ENCODE measurements at regions not wholly inside any gene's neighbourhood (a gene's known extent, or its start where the extent isn't known, plus 50 kb on each side); places are given as distances from the start of the nearest gene placed in this dataset.

DNA sequence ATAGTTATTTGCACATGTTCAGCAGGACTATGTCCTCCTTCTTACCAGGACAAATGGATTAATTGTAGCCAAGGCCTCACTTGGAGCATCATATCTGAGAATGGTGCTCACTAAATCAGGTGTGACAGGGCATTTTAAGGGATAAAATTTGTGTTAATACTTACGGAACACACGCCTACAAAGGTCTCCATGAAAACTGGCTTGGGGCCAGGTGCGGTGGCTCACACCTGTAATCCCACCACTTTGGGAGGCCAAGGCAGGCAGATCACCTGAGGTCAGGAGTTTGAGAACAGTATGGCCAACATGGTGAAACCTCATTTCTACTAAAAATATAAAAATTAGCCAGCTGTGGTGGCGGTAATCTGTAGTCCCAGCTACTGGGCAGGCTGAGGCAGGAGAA lies 75.1 kb upstream of the CAPZB start:
- H3K27me3 ChIP-seq (ENCODE audit: control insufficient read depth, low read length) = no peaks in the 10 kb centered on the region
- H3K4me2 ChIP-seq (ENCODE audit: low read length) = no peak overlapping the region
- no peaks in the 10 kb centered on the region for H3F3A ChIP-seq (ENCODE audit: control insufficient read depth, insufficient read depth)
- no peak overlapping the region for H3K27ac ChIP-seq (ENCODE audit: low read depth, low read length)
- H3K4me1 ChIP-seq (ENCODE audit: control insufficient read depth, low read length) = no peaks in the 10 kb centered on the region
- no peaks in the 10 kb centered on the region for H3K9me3 ChIP-seq (ENCODE audit: control insufficient read depth, insufficient read depth, low read length)
- H4K20me1 ChIP-seq (ENCODE audit: control insufficient read depth, insufficient read depth, low read depth, low read length) = no peaks in the 10 kb centered on the region
- no peaks in the 10 kb centered on the region for H3K36me3 ChIP-seq (ENCODE audit: control insufficient read depth, low read length)
- TF ChIP-seq, protein P1, sequence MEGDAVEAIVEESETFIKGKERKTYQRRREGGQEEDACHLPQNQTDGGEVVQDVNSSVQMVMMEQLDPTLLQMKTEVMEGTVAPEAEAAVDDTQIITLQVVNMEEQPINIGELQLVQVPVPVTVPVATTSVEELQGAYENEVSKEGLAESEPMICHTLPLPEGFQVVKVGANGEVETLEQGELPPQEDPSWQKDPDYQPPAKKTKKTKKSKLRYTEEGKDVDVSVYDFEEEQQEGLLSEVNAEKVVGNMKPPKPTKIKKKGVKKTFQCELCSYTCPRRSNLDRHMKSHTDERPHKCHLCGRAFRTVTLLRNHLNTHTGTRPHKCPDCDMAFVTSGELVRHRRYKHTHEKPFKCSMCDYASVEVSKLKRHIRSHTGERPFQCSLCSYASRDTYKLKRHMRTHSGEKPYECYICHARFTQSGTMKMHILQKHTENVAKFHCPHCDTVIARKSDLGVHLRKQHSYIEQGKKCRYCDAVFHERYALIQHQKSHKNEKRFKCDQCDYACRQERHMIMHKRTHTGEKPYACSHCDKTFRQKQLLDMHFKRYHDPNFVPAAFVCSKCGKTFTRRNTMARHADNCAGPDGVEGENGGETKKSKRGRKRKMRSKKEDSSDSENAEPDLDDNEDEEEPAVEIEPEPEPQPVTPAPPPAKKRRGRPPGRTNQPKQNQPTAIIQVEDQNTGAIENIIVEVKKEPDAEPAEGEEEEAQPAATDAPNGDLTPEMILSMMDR (IDR thresholded peaks at IDR 0.05; ENCODE audit: low read depth, low read length, poor library complexity, severe bottlenecking) = no peak
- no peak for TF ChIP-seq EZH2phosphoT487 (IDR thresholded peaks at IDR 0.05; ENCODE audit: borderline replicate concordance, low read length)
- no peaks in the 10 kb centered on the region for H3K79me2 ChIP-seq (ENCODE audit: control insufficient read depth, low read length)
- no peaks in the 10 kb centered on the region for H3K9me2 ChIP-seq (replicated peaks; ENCODE audit: control insufficient read depth, low read length)
- H3K4me3 ChIP-seq (ENCODE audit: low read length) = no peak overlapping the region

DNA sequence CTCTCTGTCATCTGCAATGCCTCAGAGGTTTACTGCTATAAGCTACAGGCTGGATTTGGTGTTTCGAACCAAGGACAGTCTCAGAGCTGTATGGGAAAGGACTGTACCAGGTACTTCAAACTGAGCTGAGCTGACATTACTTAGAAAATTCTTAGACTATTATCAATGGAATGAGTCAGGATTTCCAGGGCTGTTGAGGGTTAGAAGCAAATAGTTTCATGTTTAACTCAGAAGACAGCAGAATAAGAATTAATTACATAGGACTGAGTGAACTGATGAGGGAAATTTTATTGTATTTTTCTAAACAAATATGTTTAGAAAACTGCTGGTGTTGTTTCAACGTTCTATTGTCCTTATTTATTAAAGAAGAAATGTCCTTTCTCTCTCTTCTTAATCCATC lies 74.3 kb upstream of the CAPZB start:
- H3K4me3 ChIP-seq (ENCODE audit: low read length) = no peak overlapping the region
- H3K27me3 ChIP-seq (ENCODE audit: control insufficient read depth, low read length) = no peaks in the 10 kb centered on the region
- H3K9me2 ChIP-seq (replicated peaks; ENCODE audit: control insufficient read depth, low read length) = no peaks in the 10 kb centered on the region
- H3K4me1 ChIP-seq (ENCODE audit: control insufficient read depth, low read length) = no peaks in the 10 kb centered on the region
- H4K20me1 ChIP-seq (ENCODE audit: control insufficient read depth, insufficient read depth, low read depth, low read length) = no peaks in the 10 kb centered on the region
- no peaks in the 10 kb centered on the region for H3K79me2 ChIP-seq (ENCODE audit: control insufficient read depth, low read length)
- no peaks in the 10 kb centered on the region for H3K36me3 ChIP-seq (ENCODE audit: control insufficient read depth, low read length)
- no peaks in the 10 kb centered on the region for H3K9me3 ChIP-seq (ENCODE audit: control insufficient read depth, insufficient read depth, low read length)
- H3K27ac ChIP-seq (ENCODE audit: low read depth, low read length) = no peak overlapping the region
- H3F3A ChIP-seq (ENCODE audit: control insufficient read depth, insufficient read depth) = no peaks in the 10 kb centered on the region
- H3K4me2 ChIP-seq (ENCODE audit: low read length) = no peak overlapping the region
- TF ChIP-seq, protein P1 (IDR thresholded peaks at IDR 0.05; ENCODE audit: low read depth, low read length, poor library complexity, severe bottlenecking) = no peak
- TF ChIP-seq EZH2phosphoT487 (IDR thresholded peaks at IDR 0.05; ENCODE audit: borderline replicate concordance, low read length) = no peak

DNA sequence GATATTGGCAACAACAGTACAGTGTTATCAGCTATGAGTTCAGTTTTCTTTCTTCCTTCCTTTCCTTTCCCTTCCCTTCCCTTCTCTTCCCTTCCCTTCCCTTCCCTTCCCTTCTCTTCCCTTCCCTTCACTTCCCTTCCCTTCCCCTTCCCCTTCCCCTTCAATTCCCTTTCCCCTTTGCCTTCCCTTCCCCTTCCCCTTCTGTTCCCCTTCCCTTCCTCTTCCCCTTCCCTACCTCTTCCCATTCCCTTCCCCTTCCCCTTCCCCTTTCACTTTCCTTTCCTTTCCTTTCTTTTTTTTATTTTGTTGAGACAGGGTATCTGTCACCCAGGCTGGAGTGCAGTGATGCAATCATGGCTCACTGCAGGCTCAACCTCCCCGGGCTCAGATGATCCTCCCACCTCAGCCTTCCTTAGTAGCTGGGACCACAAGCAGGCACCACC lies 72.3 kb upstream of the CAPZB start:
- Histone ChIP-seq H3K4me3 (ENCODE audit: low read length) (no peak overlapping the region), H3K4me2 (ENCODE audit: low read length) (no peak overlapping the region), H3K4me1 (ENCODE audit: control insufficient read depth, low read length) (no peaks in the 10 kb centered on the region), H3K9me2 (replicated peaks; ENCODE audit: control insufficient read depth, low read length) (no peaks in the 10 kb centered on the region), H4K20me1 (ENCODE audit: control insufficient read depth, insufficient read depth, low read depth, low read length) (no peaks in the 10 kb centered on the region), H3K27ac (ENCODE audit: low read depth, low read length) (no peak overlapping the region), H3K27me3 (ENCODE audit: control insufficient read depth, low read length) (no peaks in the 10 kb centered on the region), H3K79me2 (ENCODE audit: control insufficient read depth, low read length) (no peaks in the 10 kb centered on the region), H3F3A (ENCODE audit: control insufficient read depth, insufficient read depth) (no peaks in the 10 kb centered on the region), H3K9me3 (ENCODE audit: control insufficient read depth, insufficient read depth, low read length) (no peaks in the 10 kb centered on the region), H3K36me3 (ENCODE audit: control insufficient read depth, low read length) (no peaks in the 10 kb centered on the region)
- TF ChIP-seq, protein P1 (IDR thresholded peaks at IDR 0.05; ENCODE audit: low read depth, low read length, poor library complexity, severe bottlenecking) = no peak
- no peak for TF ChIP-seq EZH2phosphoT487 (IDR thresholded peaks at IDR 0.05; ENCODE audit: borderline replicate concordance, low read length)
